ENCODE measurements at regions not wholly inside any gene's neighbourhood (a gene's known extent, or its start where the extent isn't known, plus 50 kb on each side); places are given as distances from the start of the nearest gene placed in this dataset.

DNA sequence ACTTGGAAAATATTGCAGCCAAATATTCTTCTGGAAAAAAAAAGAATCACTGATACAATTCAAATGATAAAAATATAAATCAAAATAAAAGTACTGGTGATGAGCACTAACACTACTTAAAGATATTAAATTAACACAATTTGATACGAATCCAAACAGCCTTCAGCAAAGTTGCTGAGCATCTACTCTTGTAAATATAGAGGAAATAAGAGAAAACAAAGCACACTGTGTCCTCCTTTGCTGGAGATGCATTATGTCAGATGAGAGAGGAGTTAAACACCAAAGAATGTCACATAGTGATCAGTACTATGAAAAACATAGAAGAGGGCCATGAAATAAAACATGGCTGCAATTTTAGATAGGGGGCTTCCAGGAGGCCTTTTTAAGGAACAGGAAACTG is 177.4 kb upstream of the RNPC3 start:
- Mint-ChIP-seq H3K4me1 (ENCODE audit: unreplicated experiment) (no peaks in the 10 kb centered on the region), H3K36me3 (no peaks in the 10 kb centered on the region), H3K9me3 (no peaks in the 10 kb centered on the region), H3K4me3 (no peak overlapping the region), H3K27ac (no peak overlapping the region), H3K27me3 (no peaks in the 10 kb centered on the region)
- TF ChIP-seq, protein P1, sequence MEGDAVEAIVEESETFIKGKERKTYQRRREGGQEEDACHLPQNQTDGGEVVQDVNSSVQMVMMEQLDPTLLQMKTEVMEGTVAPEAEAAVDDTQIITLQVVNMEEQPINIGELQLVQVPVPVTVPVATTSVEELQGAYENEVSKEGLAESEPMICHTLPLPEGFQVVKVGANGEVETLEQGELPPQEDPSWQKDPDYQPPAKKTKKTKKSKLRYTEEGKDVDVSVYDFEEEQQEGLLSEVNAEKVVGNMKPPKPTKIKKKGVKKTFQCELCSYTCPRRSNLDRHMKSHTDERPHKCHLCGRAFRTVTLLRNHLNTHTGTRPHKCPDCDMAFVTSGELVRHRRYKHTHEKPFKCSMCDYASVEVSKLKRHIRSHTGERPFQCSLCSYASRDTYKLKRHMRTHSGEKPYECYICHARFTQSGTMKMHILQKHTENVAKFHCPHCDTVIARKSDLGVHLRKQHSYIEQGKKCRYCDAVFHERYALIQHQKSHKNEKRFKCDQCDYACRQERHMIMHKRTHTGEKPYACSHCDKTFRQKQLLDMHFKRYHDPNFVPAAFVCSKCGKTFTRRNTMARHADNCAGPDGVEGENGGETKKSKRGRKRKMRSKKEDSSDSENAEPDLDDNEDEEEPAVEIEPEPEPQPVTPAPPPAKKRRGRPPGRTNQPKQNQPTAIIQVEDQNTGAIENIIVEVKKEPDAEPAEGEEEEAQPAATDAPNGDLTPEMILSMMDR (conservative IDR thresholded peaks at IDR 0.05), result no peak
- no peak for DNase-seq (ENCODE audit: extremely low spot score, unreplicated experiment)

DNA sequence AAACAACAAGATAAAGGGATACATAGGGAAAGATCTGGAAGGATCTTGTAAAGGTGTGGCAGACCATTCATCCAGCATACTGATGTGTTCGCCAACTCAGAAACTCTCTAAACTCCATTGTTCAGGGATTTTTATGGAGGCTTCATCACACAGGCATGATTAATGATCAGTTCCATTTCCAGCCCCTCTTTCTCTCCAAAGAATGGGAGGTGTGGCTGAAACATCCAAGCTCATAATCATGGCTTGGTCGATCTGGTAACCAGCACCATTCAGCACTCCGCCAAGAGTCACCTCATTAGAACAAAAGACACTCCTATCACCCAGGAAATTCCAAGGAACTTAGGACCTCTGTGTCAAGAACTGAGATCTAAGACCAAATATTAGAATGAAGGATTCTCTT is 180.6 kb upstream of the RNPC3 start:
- Mint-ChIP-seq H3K4me1 (ENCODE audit: unreplicated experiment) (no peaks in the 10 kb centered on the region), H3K27me3 (no peaks in the 10 kb centered on the region), H3K4me3 (no peak overlapping the region), H3K9me3 (no peaks in the 10 kb centered on the region), H3K36me3 (no peaks in the 10 kb centered on the region), H3K27ac (no peak overlapping the region)
- TF ChIP-seq, protein P1 (conservative IDR thresholded peaks at IDR 0.05), result no peak
- DNase-seq (ENCODE audit: extremely low spot score, unreplicated experiment), result no peak

DNA sequence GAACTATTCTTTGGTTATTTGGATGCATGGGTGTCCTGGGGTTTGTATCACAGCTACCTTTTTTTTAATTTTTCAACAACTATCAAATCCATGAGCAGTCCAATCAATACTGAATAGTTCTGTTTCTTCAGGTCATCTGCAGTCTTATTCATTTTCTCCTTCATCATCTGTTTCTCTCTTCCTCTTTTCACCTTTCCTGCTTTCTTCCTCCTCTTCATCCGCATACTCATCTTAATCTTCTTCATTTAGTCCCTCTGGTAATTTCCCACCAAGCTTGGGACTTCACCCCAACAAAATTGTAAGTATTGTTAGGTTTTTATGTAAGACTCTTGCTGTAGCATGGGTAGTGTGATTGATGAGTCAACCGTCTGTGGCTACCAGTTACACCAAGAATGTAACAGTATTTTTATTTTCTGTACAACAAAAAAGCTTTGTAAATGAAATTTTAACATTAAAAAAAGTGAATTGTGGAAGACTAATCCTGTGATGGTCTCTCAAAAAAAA is 184.1 kb upstream of the RNPC3 start:
- no peaks in the 10 kb centered on the region for H3K4me1 Mint-ChIP-seq (ENCODE audit: unreplicated experiment)
- no peaks in the 10 kb centered on the region for H3K27me3 Mint-ChIP-seq
- no peak overlapping the region for H3K27ac Mint-ChIP-seq
- H3K4me3 Mint-ChIP-seq, result no peak overlapping the region
- TF ChIP-seq, protein P1 (conservative IDR thresholded peaks at IDR 0.05), result no peak
- no peaks in the 10 kb centered on the region for H3K9me3 Mint-ChIP-seq
- DNase-seq (ENCODE audit: extremely low spot score, unreplicated experiment), result no peak
- H3K36me3 Mint-ChIP-seq, result no peaks in the 10 kb centered on the region

DNA sequence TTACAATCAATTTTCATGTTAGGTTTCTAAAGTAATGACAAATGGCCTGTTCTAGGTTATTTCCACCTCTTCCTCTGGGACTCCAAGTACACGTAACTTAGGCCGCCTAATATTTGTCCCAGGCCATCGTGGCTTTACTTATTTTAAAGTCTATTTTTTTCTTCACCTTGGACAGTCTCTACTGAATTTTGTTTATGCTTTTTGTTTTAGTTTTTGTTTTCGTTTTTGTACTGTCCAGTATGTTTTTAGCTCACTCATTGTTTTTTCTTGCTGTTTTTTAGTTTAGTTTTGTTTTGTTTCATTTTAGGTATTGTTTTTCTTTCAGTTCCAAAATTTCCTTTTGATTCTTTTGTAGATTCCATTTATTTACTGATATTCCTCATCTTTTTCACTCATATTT is 187.7 kb upstream of the RNPC3 start:
- H3K4me3 Mint-ChIP-seq, result no peak overlapping the region
- no peaks in the 10 kb centered on the region for H3K27me3 Mint-ChIP-seq
- no peak for DNase-seq (ENCODE audit: extremely low spot score, unreplicated experiment)
- H3K4me1 Mint-ChIP-seq (ENCODE audit: unreplicated experiment), result no peaks in the 10 kb centered on the region
- TF ChIP-seq, protein P1 (conservative IDR thresholded peaks at IDR 0.05), result no peak
- no peak overlapping the region for H3K27ac Mint-ChIP-seq
- no peaks in the 10 kb centered on the region for H3K36me3 Mint-ChIP-seq
- no peaks in the 10 kb centered on the region for H3K9me3 Mint-ChIP-seq

DNA sequence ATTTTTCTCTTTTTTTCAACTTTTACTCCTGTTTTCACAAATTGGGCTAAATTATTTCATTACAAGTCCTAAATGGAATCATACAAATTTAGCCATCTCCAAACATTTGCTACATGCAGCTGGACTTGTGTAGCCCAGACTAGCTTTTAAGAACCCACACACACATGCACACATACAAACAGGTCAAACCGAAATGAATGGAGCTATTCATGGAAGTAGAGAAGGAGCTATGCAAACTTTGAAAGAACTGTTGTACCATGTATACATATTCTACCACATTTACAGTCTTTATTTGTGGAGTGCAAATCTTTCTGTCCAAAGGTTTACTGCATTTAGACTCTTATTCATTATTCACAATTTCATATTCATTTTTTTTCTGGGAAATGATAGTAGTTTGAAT is 189.1 kb upstream of the RNPC3 start:
- no peak for DNase-seq (ENCODE audit: extremely low spot score, unreplicated experiment)
- TF ChIP-seq, protein P1 (conservative IDR thresholded peaks at IDR 0.05), result no peak
- Mint-ChIP-seq H3K9me3 (no peaks in the 10 kb centered on the region), H3K27me3 (no peaks in the 10 kb centered on the region), H3K36me3 (no peaks in the 10 kb centered on the region), H3K27ac (no peak overlapping the region), H3K4me1 (ENCODE audit: unreplicated experiment) (no peaks in the 10 kb centered on the region), H3K4me3 (no peak overlapping the region)

DNA sequence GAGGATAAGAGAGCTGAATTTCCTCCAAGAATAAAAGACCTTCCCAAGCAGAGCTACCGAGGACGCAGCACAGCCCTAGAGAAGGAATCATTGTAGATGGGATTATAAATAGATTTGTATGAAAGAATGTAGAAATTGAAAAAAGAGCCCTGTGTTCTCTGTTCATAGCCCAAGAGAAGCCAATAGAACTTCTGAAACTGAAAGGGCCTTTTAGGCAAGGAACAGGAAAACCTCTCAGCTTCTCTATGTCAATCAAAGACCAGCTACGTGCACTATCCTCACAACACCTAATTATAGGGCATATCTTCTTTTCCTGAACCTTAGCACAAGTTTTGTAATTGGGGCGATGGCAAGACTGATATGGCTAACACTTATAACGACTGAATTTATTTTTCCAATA is 192.4 kb upstream of the RNPC3 start:
- no peaks in the 10 kb centered on the region for H3K4me1 Mint-ChIP-seq (ENCODE audit: unreplicated experiment)
- TF ChIP-seq, protein P1 (conservative IDR thresholded peaks at IDR 0.05), result no peak
- H3K9me3 Mint-ChIP-seq, result no peaks in the 10 kb centered on the region
- no peak for DNase-seq (ENCODE audit: extremely low spot score, unreplicated experiment)
- H3K27me3 Mint-ChIP-seq, result no peaks in the 10 kb centered on the region
- H3K36me3 Mint-ChIP-seq, result no peaks in the 10 kb centered on the region
- no peak overlapping the region for H3K27ac Mint-ChIP-seq
- H3K4me3 Mint-ChIP-seq, result no peak overlapping the region
